ENCODE measurements at regions not wholly inside any gene's neighbourhood (a gene's known extent, or its start where the extent isn't known, plus 50 kb on each side); places are given as distances from the start of the nearest gene placed in this dataset.

- H3K4me3 ChIP-seq = no peak overlapping the region
- no peaks in the 10 kb centered on the region for H3K9me3 ChIP-seq
- no peak overlapping the region for H3K27ac ChIP-seq
- no peak for TF ChIP-seq POLR2AphosphoS5 (IDR thresholded peaks at IDR 0.05)
- TF ChIP-seq, protein P1, sequence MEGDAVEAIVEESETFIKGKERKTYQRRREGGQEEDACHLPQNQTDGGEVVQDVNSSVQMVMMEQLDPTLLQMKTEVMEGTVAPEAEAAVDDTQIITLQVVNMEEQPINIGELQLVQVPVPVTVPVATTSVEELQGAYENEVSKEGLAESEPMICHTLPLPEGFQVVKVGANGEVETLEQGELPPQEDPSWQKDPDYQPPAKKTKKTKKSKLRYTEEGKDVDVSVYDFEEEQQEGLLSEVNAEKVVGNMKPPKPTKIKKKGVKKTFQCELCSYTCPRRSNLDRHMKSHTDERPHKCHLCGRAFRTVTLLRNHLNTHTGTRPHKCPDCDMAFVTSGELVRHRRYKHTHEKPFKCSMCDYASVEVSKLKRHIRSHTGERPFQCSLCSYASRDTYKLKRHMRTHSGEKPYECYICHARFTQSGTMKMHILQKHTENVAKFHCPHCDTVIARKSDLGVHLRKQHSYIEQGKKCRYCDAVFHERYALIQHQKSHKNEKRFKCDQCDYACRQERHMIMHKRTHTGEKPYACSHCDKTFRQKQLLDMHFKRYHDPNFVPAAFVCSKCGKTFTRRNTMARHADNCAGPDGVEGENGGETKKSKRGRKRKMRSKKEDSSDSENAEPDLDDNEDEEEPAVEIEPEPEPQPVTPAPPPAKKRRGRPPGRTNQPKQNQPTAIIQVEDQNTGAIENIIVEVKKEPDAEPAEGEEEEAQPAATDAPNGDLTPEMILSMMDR (IDR thresholded peaks at IDR 0.05) = no peak
- TF ChIP-seq EP300 (IDR thresholded peaks at IDR 0.05) = no peak
- TF ChIP-seq POLR2A (IDR thresholded peaks at IDR 0.05) = no peak
- no peaks in the 10 kb centered on the region for H3K4me1 ChIP-seq
- no peak for DNase-seq (ENCODE audit: low spot score in 2 of 2)
- WGBS = 81% methylated on average over 3 of the region's 3 CpGs
- no peaks in the 10 kb centered on the region for H3K27me3 ChIP-seq
- no peaks in the 10 kb centered on the region for H3K36me3 ChIP-seq
These were observed 762.4 kb downstream of the REEP3 start for GRCh38 chr10:64283621-64284020.

GRCh38 chr10:64286533-64286932 lies 765.3 kb downstream of the REEP3 start:
- TF ChIP-seq EP300 (IDR thresholded peaks at IDR 0.05) (no peak), POLR2A (IDR thresholded peaks at IDR 0.05) (no peak), POLR2AphosphoS5 (IDR thresholded peaks at IDR 0.05) (no peak)
- TF ChIP-seq, protein P1 (IDR thresholded peaks at IDR 0.05) = no peak
- no peak overlapping the region for H3K27ac ChIP-seq
- no peaks in the 10 kb centered on the region for H3K9me3 ChIP-seq
- H3K4me3 ChIP-seq = no peak overlapping the region
- WGBS = 76% methylated on average over 2 of the region's 2 CpGs
- H3K4me1 ChIP-seq = no peaks in the 10 kb centered on the region
- H3K27me3 ChIP-seq = no peaks in the 10 kb centered on the region
- DNase-seq (ENCODE audit: low spot score in 2 of 2) = no peak
- H3K36me3 ChIP-seq = no peaks in the 10 kb centered on the region

- Histone ChIP-seq H3K9me3 (no peaks in the 10 kb centered on the region), H3K27ac (no peak overlapping the region), H3K27me3 (no peaks in the 10 kb centered on the region), H3K36me3 (no peaks in the 10 kb centered on the region), H3K4me1 (no peaks in the 10 kb centered on the region), H3K4me3 (no peak overlapping the region)
- no peak for DNase-seq (ENCODE audit: low spot score in 2 of 2)
- 71% methylated on average over 1 of the region's 1 CpG for WGBS
- TF ChIP-seq, protein P1 (IDR thresholded peaks at IDR 0.05) = no peak
- TF ChIP-seq POLR2AphosphoS5 (IDR thresholded peaks at IDR 0.05) = no peak
- no peak for TF ChIP-seq POLR2A (IDR thresholded peaks at IDR 0.05)
- TF ChIP-seq EP300 (IDR thresholded peaks at IDR 0.05) = no peak
These were observed 767.2 kb downstream of the REEP3 start for GRCh38 chr10:64288404-64288803.

DNA sequence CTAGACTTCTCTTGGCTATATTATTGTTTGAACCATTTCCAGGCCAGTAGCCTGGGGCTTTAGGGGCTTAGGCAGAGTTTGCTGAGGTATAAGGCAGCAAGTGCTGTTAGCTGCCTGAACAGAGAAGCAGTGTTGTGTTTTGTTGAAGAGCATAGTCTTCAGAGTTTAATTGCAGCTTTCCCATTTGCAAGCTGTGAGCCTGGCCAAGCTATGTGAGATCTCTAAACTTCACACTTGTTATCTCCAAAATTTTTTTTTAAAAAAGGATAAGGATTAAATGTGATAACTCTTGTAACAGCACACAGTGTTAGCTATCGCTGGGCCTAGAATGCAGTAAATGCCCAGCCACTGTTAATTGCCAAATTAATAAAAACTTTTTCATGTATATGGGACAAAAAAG lies 782.4 kb downstream of the REEP3 start:
- Histone ChIP-seq H3K27me3 (no peaks in the 10 kb centered on the region), H3K4me1 (no peaks in the 10 kb centered on the region), H3K36me3 (no peaks in the 10 kb centered on the region), H3K27ac (no peak overlapping the region), H3K9me3 (no peaks in the 10 kb centered on the region), H3K4me3 (no peak overlapping the region)
- TF ChIP-seq EP300 (IDR thresholded peaks at IDR 0.05) = no peak
- no peak for TF ChIP-seq POLR2AphosphoS5 (IDR thresholded peaks at IDR 0.05)
- TF ChIP-seq, protein P1 (IDR thresholded peaks at IDR 0.05) = no peak
- WGBS = 94% methylated on average over 1 of the region's 1 CpG
- DNase-seq (ENCODE audit: low spot score in 2 of 2) = no peak

DNA sequence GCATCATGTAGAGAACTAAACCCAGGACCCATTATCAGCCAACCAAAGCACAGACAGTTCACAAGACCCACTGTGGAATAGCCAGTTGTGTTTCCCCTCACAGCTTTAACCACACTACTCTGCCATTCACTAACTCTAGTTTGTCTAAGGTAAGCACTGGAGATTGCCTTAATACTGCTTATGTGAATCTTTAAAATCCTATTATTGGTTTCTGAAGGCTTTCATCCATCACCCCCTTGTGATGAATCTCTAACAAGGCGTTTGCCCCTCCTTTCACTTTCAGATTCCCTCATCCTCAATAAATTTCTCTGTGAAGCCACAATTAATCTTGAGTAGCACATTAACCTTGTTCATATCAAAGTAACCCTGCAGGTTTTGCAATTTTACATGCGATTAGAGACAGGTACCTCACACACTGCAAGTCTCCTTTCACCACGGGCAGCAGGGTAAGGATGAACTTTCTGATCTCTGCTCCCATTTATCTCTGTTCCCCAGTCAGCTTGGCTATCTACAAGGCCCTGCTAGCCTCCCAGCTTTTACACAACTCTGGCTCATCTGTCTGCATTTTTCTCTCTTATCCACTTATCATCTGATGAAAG lies 785.6 kb downstream of the REEP3 start:
- no peaks in the 10 kb centered on the region for H3K36me3 ChIP-seq
- no peak overlapping the region for H3K27ac ChIP-seq
- no peak overlapping the region for H3K4me3 ChIP-seq
- 18% methylated on average over 3 of the region's 3 CpGs for WGBS
- TF ChIP-seq POLR2AphosphoS5 (IDR thresholded peaks at IDR 0.05) = no peak
- no peak for TF ChIP-seq EP300 (IDR thresholded peaks at IDR 0.05)
- TF ChIP-seq, protein P1 (IDR thresholded peaks at IDR 0.05) = no peak
- no peak for TF ChIP-seq POLR2A (IDR thresholded peaks at IDR 0.05)
- no peak for DNase-seq (ENCODE audit: low spot score in 2 of 2)
- H3K9me3 ChIP-seq = no peaks in the 10 kb centered on the region
- H3K4me1 ChIP-seq = no peaks in the 10 kb centered on the region
- H3K27me3 ChIP-seq = no peaks in the 10 kb centered on the region
